Liver (tissue), 8 donors: ENCODE measurements at regions not wholly inside any gene's neighbourhood (a gene's known extent, or its start where the extent isn't known, plus 50 kb on each side); places are given as distances from the start of the nearest gene placed in this dataset.

Source experiments
- DNase-seq: peaks from one replicate; pipeline ENCODE4 v3.0.0-alpha.2; 2017; ENCODE audit warnings: low spot score
- H3K27ac ChIP-seq, 2 donors: one replicate each; pipeline ENCODE4 v1.7.0; 2013; ENCODE audit warnings: inconsistent platforms in 2 of 2, low read length in 2 of 2, control low read depth in 1 of 2, low read depth in 1 of 2, mild to moderate bottlenecking in 1 of 2
- H3K27me3 ChIP-seq, 4 donors: one replicate each; pipeline versions ENCODE4 v1.6.1 to v1.7.0; 2013; ENCODE audit warnings: low read length in 3 of 4, inconsistent platforms in 1 of 4, mild to moderate bottlenecking in 1 of 4, moderate library complexity in 1 of 4; ENCODE audit not compliant: control insufficient read depth in 4 of 4, insufficient read depth in 4 of 4
- H3K36me3 ChIP-seq, 4 donors: one replicate each; pipeline versions ENCODE4 v1.6.1 to v1.7.0; 2013; ENCODE audit warnings: low read length in 3 of 4, mild to moderate bottlenecking in 3 of 4, low read depth in 1 of 4, moderate library complexity in 1 of 4; ENCODE audit not compliant: control insufficient read depth in 4 of 4, insufficient read depth in 3 of 4
- H3K4me1 ChIP-seq, 4 donors: one replicate each; pipeline versions ENCODE4 v1.6.1 to v1.7.0; 2013; ENCODE audit warnings: low read length in 3 of 4, mild to moderate bottlenecking in 3 of 4, moderate library complexity in 1 of 4; ENCODE audit not compliant: control insufficient read depth in 4 of 4, insufficient read depth in 4 of 4
- H3K4me3 ChIP-seq, 3 donors: one replicate each; pipeline versions ENCODE4 v1.6.1 to v1.7.0; 2013; ENCODE audit warnings: low read length in 3 of 3, control low read depth in 1 of 3, low read depth in 1 of 3, mild to moderate bottlenecking in 1 of 3
- H3K9ac ChIP-seq, 2 donors: one replicate each; pipeline ENCODE4 v1.7.0; 2013; ENCODE audit warnings: low read length in 2 of 2, mild to moderate bottlenecking in 2 of 2, moderate library complexity in 2 of 2, control low read depth in 1 of 2, low read depth in 1 of 2
- H3K9me3 ChIP-seq, 4 donors: one replicate each; pipeline versions ENCODE4 v1.6.1 to v1.7.0; 2013; ENCODE audit warnings: low read length in 3 of 4; ENCODE audit not compliant: control insufficient read depth in 4 of 4
- ATF3 ChIP-seq: IDR thresholded peaks from 2 replicates; pipeline ENCODE4 v1.6.1; 2016; ENCODE audit warnings: antibody characterized with exemption
- CTCF ChIP-seq: fragments of 150-350 bp; IDR thresholded peaks from 2 replicates; pipeline ENCODE4 v1.5.1; 2017; ENCODE audit warnings: improper control_type of control experiment, low read depth, low read length; ENCODE audit not compliant: missing input control
- FOXA2 ChIP-seq: IDR thresholded peaks from 2 replicates; pipeline ENCODE4 v1.6.1; 2016; ENCODE audit warnings: antibody characterized with exemption
- GABPA ChIP-seq, 2 donors: IDR thresholded peaks in 1 of 2; conservative IDR thresholded peaks in 1 of 2; 2 replicates each; pipeline ENCODE4 v1.6.1; 2016; ENCODE audit warnings: antibody characterized with exemption in 2 of 2, mild to moderate bottlenecking in 1 of 2, moderate library complexity in 1 of 2
- HNF4A ChIP-seq, 2 donors: conservative IDR thresholded peaks; 2 replicates each; pipeline ENCODE4 v1.6.1; 2016; ENCODE audit warnings: antibody characterized with exemption in 2 of 2, mild to moderate bottlenecking in 2 of 2
- HNF4G ChIP-seq: IDR thresholded peaks from 2 replicates; pipeline ENCODE4 v1.6.1; 2016; ENCODE audit warnings: antibody characterized with exemption
- JUND ChIP-seq, 2 donors: IDR thresholded peaks; 2 replicates each; pipeline ENCODE4 v1.6.1; 2016; ENCODE audit warnings: antibody characterized with exemption in 2 of 2
- MAX ChIP-seq: IDR thresholded peaks from 2 replicates; pipeline ENCODE4 v1.6.1; 2016; ENCODE audit warnings: antibody characterized with exemption
- NR2F2 ChIP-seq: IDR thresholded peaks from 2 replicates; pipeline ENCODE4 v1.6.1; 2016; ENCODE audit warnings: antibody characterized with exemption
- RAD21 ChIP-seq, 2 donors: IDR thresholded peaks; 2 replicates each; pipeline ENCODE4 v1.6.1; 2016; ENCODE audit warnings: antibody characterized with exemption in 2 of 2, mild to moderate bottlenecking in 2 of 2
- REST ChIP-seq: IDR thresholded peaks from 2 replicates; pipeline ENCODE4 v1.6.1; 2016; ENCODE audit warnings: antibody characterized with exemption, mild to moderate bottlenecking
- RXRA ChIP-seq, 2 donors: IDR thresholded peaks; 2 replicates each; pipeline ENCODE4 v1.6.1; 2017 to 2018; ENCODE audit warnings: antibody characterized with exemption in 2 of 2, mild to moderate bottlenecking in 1 of 2
- SP1 ChIP-seq: IDR thresholded peaks from 2 replicates; pipeline ENCODE4 v1.6.1; 2018; ENCODE audit warnings: antibody characterized with exemption, mild to moderate bottlenecking
- TAF1 ChIP-seq: conservative IDR thresholded peaks from 2 replicates; pipeline ENCODE4 v1.6.1; 2016; ENCODE audit warnings: antibody characterized with exemption, mild to moderate bottlenecking
- ZBTB33 ChIP-seq: IDR thresholded peaks from 2 replicates; pipeline ENCODE4 v1.6.1; 2016; ENCODE audit warnings: antibody characterized with exemption
- WGBS: extraction: QIAGEN DNeasy Blood & Tissue Kit; methylation state at CpG from one replicate; pipeline ENCODE4 v1.1.7; 2013; 5-methylcytosine and 5-hydroxymethylcytosine counted together
- donor health status: healthy.
- donor health status: healthy.
- donor health status: healthy.
- donor health status: healthy.
- donor health status: healthy.

GRCh38 chr20:50267041-50267865 is 76.6 kb downstream of the CEBPB start (continued):
- TF ChIP-seq REST, result no peak
- TF ChIP-seq MAX, result no peak

- H3K9ac ChIP-seq, result no peak overlapping the region
- no peaks in the 10 kb centered on the region for H3K9me3 ChIP-seq
Measured at GRCh38 chr20:50267866-50268219, 77.2 kb downstream of the CEBPB start.

GRCh38 chr20:50269091-50270033 is 78.7 kb downstream of the CEBPB start:
- no peak for DNase-seq
- peaks cover 0 to 18% (median 15%) of the 10 kb centered on the region in 4 donors for H3K4me1 ChIP-seq
- no peak for TF ChIP-seq ATF3
- no peak for TF ChIP-seq SP1
- no peak for TF ChIP-seq REST
- no peak for TF ChIP-seq TAF1
- no peak for TF ChIP-seq HNF4G
- no peak for TF ChIP-seq CTCF
- TF ChIP-seq GABPA (IDR thresholded peaks at IDR 0.05 in 1 of 2, conservative IDR thresholded peaks at IDR 0.05 in 1 of 2), result no peak
- TF ChIP-seq FOXA2, result no peak
- no peak for TF ChIP-seq JUND (IDR thresholded peaks at IDR 0.05)
- no peak for TF ChIP-seq RAD21 (IDR thresholded peaks at IDR 0.05)
- no peak for TF ChIP-seq MAX
- no peak for TF ChIP-seq HNF4A (conservative IDR thresholded peaks at IDR 0.05)
- TF ChIP-seq ZBTB33, result no peak
- no peak for TF ChIP-seq RXRA (IDR thresholded peaks at IDR 0.05)

More at GRCh38 chr20:50267866-50268219, 77.2 kb downstream of the CEBPB start:
- 77% methylated on average over 5 of the region's 5 CpGs for WGBS
- no peak for DNase-seq
- Histone ChIP-seq H3K27me3 (no peaks in the 10 kb centered on the region), H3K36me3 (no peaks in the 10 kb centered on the region), H3K27ac (no peak overlapping the region), H3K4me1 (peaks cover 0 to 5% (median 3%) of the 10 kb centered on the region in 4 donors), H3K4me3 (no peak overlapping the region)
- TF ChIP-seq RXRA (IDR thresholded peaks at IDR 0.05) (no peak), NR2F2 (peak; percentile 59), RAD21 (IDR thresholded peaks at IDR 0.05) (no peak)

More at GRCh38 chr20:50269091-50270033, 78.7 kb downstream of the CEBPB start:
- H3K4me3 ChIP-seq, result no peak overlapping the region
- H3K27ac ChIP-seq, result no peak overlapping the region
- H3K36me3 ChIP-seq, result no peaks in the 10 kb centered on the region
- no peak overlapping the region for H3K9ac ChIP-seq
- no peaks in the 10 kb centered on the region for H3K9me3 ChIP-seq
- H3K27me3 ChIP-seq, result no peaks in the 10 kb centered on the region
- 90% methylated on average over 20 of the region's 20 CpGs for whole genome bisulfite sequencing
